ENCODE measurements at regions not wholly inside any gene's neighbourhood (a gene's known extent, or its start where the extent isn't known, plus 50 kb on each side); places are given as distances from the start of the nearest gene placed in this dataset.

DNA sequence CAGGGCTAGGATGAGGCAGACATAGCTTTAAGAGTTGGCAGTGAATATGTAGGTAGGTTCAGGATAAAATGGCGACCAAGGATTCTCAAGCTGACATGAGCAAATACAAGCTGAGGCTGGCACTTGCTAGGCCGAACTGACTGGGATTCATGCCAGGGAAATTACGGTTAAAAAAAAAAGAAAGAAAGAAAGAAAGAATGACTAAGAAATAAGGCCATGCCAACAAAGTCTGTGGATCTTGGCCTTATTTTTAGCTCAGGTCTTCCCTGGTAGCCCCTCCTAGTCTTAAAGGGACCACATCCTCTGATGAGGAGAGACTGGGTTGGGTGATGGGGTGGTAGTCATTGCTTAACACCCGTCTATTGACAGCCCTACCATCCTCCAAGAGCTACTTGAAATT lies 64.4 kb upstream of the KLHL13 start:
- TF ChIP-seq, protein P1, sequence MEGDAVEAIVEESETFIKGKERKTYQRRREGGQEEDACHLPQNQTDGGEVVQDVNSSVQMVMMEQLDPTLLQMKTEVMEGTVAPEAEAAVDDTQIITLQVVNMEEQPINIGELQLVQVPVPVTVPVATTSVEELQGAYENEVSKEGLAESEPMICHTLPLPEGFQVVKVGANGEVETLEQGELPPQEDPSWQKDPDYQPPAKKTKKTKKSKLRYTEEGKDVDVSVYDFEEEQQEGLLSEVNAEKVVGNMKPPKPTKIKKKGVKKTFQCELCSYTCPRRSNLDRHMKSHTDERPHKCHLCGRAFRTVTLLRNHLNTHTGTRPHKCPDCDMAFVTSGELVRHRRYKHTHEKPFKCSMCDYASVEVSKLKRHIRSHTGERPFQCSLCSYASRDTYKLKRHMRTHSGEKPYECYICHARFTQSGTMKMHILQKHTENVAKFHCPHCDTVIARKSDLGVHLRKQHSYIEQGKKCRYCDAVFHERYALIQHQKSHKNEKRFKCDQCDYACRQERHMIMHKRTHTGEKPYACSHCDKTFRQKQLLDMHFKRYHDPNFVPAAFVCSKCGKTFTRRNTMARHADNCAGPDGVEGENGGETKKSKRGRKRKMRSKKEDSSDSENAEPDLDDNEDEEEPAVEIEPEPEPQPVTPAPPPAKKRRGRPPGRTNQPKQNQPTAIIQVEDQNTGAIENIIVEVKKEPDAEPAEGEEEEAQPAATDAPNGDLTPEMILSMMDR (IDR thresholded peaks at IDR 0.05), result no peak
- TF ChIP-seq POLR2A (IDR thresholded peaks at IDR 0.05) (no peak), POLR2AphosphoS5 (IDR thresholded peaks at IDR 0.05) (no peak), EP300 (IDR thresholded peaks at IDR 0.05; ENCODE audit: low read depth) (no peak)

Data from transverse colon (tissue), 4 donors.